ENCODE measurements at regions not wholly inside any gene's neighbourhood (a gene's known extent, or its start where the extent isn't known, plus 50 kb on each side); places are given as distances from the start of the nearest gene placed in this dataset.

DNA sequence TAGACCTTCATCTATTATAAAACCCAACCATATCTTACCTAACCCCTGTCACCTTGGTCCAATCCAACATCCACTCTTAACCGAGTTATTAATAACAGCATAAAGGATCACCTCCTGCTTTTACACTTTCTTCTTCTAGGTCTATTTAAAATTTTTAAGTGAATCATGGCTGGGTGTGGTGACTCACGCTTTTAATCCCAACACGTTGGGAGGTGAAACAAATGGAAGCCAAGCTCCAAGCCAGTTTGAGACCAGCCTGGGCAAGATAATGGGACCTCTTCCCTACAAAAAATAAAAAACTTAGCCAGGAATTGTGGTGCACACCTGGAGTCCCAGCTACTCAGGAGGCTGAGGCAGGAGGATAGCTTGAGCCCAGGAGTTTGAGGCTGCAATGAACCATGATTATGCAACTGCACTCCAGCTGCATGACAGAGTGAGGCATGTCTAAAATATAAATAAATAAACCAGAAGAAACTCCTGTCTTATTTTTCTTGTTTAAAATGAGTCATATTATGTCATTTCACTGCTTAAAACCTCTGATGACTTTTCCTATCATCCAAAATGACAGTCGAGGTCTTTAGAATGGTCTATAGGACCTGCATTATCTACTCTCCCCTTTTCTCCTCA, 188.4 kb downstream of the GASK1B start:
- no peak for DNase-seq (ENCODE audit: low read depth, low spot score)
- no peak overlapping the region for H3K4me3 ChIP-seq (ENCODE audit: low read depth, low read length)
- TF ChIP-seq CTCF (IDR thresholded peaks at IDR 0.05; ENCODE audit: low read depth, low read length), result no peak
- in situ Hi-C loops (cut with HindIII; ENCODE audit: low sequenced_read_pairs), result no loop called here

- TF ChIP-seq CTCF (IDR thresholded peaks at IDR 0.05; ENCODE audit: low read depth, low read length), result no peak
- in situ Hi-C loops (cut with HindIII; ENCODE audit: low sequenced_read_pairs), result no loop called here
- no peak overlapping the region for H3K4me3 ChIP-seq (ENCODE audit: low read depth, low read length)
- no peak for DNase-seq (ENCODE audit: low read depth, low spot score)
Measured at GRCh38 chr4:157983300-157983699, 189.5 kb downstream of the GASK1B start.

DNA sequence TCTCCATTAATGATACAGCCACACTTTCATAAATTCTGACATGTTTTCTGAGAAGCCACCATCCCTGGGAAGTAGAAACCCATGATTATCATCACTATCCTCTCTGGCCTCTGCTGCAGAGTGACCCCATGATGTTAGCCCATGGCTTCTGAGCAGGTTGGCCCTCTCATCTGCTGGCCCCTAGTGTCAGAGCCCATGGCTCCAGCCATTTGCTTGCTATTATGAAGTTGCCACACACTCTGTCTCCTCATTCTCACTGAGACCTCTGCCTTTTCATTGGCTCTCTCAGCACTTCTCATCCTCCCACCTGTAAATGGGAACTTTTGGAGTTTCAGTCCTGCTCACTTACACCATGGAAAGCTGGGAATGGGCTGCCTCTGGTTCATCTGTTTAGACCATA, 192.7 kb downstream of the GASK1B start:
- TF ChIP-seq CTCF (IDR thresholded peaks at IDR 0.05; ENCODE audit: low read depth, low read length), result no peak
- no peak for DNase-seq (ENCODE audit: low read depth, low spot score)
- in situ Hi-C loops (cut with HindIII; ENCODE audit: low sequenced_read_pairs), result no loop called here
- no peak overlapping the region for H3K4me3 ChIP-seq (ENCODE audit: low read depth, low read length)

GRCh38 chr4:157978680-157979361, 194.0 kb downstream of the GASK1B start:
- in situ Hi-C loops (cut with HindIII; ENCODE audit: low sequenced_read_pairs), result no loop called here
- peak; percentile 84 for TF ChIP-seq CTCF (IDR thresholded peaks at IDR 0.05; ENCODE audit: low read depth, low read length)
- H3K4me3 ChIP-seq (ENCODE audit: low read depth, low read length), result no peak overlapping the region
- peak; percentile 74 for DNase-seq (ENCODE audit: low read depth, low spot score)

DNA sequence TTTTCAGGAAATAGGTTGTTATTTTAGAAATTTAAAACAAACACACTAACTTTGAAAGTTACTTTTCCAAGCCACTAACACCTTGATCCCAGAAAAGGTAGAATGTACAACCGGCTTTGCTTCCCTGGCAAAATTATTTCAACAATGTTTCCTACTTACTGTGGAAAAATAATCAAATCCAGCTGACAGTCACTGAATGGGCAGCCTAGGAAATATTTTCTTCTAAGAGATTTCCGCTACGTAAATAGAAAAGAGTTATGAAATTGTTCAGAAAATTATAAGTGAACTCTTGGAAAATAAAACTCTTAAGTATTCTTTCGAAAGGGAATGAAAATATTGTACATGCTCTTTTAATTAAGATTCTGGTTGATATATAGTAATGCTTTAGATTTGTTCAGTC, 195.7 kb downstream of the GASK1B start:
- TF ChIP-seq CTCF (IDR thresholded peaks at IDR 0.05; ENCODE audit: low read depth, low read length), result no peak
- DNase-seq (ENCODE audit: low read depth, low spot score), result no peak
- H3K4me3 ChIP-seq (ENCODE audit: low read depth, low read length), result no peak overlapping the region
- in situ Hi-C loops (cut with HindIII; ENCODE audit: low sequenced_read_pairs), result no loop called here

GRCh38 chr4:157973297-157973696, 199.5 kb downstream of the GASK1B start:
- in situ Hi-C loops (cut with HindIII; ENCODE audit: low sequenced_read_pairs), result no loop called here
- DNase-seq (ENCODE audit: low read depth, low spot score), result no peak
- no peak for TF ChIP-seq CTCF (IDR thresholded peaks at IDR 0.05; ENCODE audit: low read depth, low read length)
- no peak overlapping the region for H3K4me3 ChIP-seq (ENCODE audit: low read depth, low read length)

Measured in astrocyte of the spinal cord (primary cell).